Liver (tissue), 8 donors: ENCODE measurements at regions not wholly inside any gene's neighbourhood (a gene's known extent, or its start where the extent isn't known, plus 50 kb on each side); places are given as distances from the start of the nearest gene placed in this dataset.

Source experiments
- DNase-seq: peaks from one replicate; pipeline ENCODE4 v3.0.0-alpha.2; 2017; ENCODE audit warnings: low spot score
- H3K27ac ChIP-seq, 2 donors: one replicate each; pipeline ENCODE4 v1.7.0; 2013; ENCODE audit warnings: inconsistent platforms in 2 of 2, low read length in 2 of 2, control low read depth in 1 of 2, low read depth in 1 of 2, mild to moderate bottlenecking in 1 of 2
- H3K27me3 ChIP-seq, 4 donors: one replicate each; pipeline versions ENCODE4 v1.6.1 to v1.7.0; 2013; ENCODE audit warnings: low read length in 3 of 4, inconsistent platforms in 1 of 4, mild to moderate bottlenecking in 1 of 4, moderate library complexity in 1 of 4; ENCODE audit not compliant: control insufficient read depth in 4 of 4, insufficient read depth in 4 of 4
- H3K36me3 ChIP-seq, 4 donors: one replicate each; pipeline versions ENCODE4 v1.6.1 to v1.7.0; 2013; ENCODE audit warnings: low read length in 3 of 4, mild to moderate bottlenecking in 3 of 4, low read depth in 1 of 4, moderate library complexity in 1 of 4; ENCODE audit not compliant: control insufficient read depth in 4 of 4, insufficient read depth in 3 of 4
- H3K4me1 ChIP-seq, 4 donors: one replicate each; pipeline versions ENCODE4 v1.6.1 to v1.7.0; 2013; ENCODE audit warnings: low read length in 3 of 4, mild to moderate bottlenecking in 3 of 4, moderate library complexity in 1 of 4; ENCODE audit not compliant: control insufficient read depth in 4 of 4, insufficient read depth in 4 of 4
- H3K4me3 ChIP-seq, 3 donors: one replicate each; pipeline versions ENCODE4 v1.6.1 to v1.7.0; 2013; ENCODE audit warnings: low read length in 3 of 3, control low read depth in 1 of 3, low read depth in 1 of 3, mild to moderate bottlenecking in 1 of 3
- H3K9ac ChIP-seq, 2 donors: one replicate each; pipeline ENCODE4 v1.7.0; 2013; ENCODE audit warnings: low read length in 2 of 2, mild to moderate bottlenecking in 2 of 2, moderate library complexity in 2 of 2, control low read depth in 1 of 2, low read depth in 1 of 2
- H3K9me3 ChIP-seq, 4 donors: one replicate each; pipeline versions ENCODE4 v1.6.1 to v1.7.0; 2013; ENCODE audit warnings: low read length in 3 of 4; ENCODE audit not compliant: control insufficient read depth in 4 of 4
- EGR1 ChIP-seq, 2 donors: IDR thresholded peaks; 2 replicates each; pipeline ENCODE4 v1.6.1; 2016 to 2018; ENCODE audit warnings: antibody characterized with exemption in 2 of 2, low read depth in 2 of 2
- FOXA1 ChIP-seq: IDR thresholded peaks from 2 replicates; pipeline ENCODE4 v1.6.1; 2016; ENCODE audit warnings: antibody characterized with exemption
- FOXA2 ChIP-seq: IDR thresholded peaks from 2 replicates; pipeline ENCODE4 v1.6.1; 2016; ENCODE audit warnings: antibody characterized with exemption
- GABPA ChIP-seq, 2 donors: IDR thresholded peaks in 1 of 2; conservative IDR thresholded peaks in 1 of 2; 2 replicates each; pipeline ENCODE4 v1.6.1; 2016; ENCODE audit warnings: antibody characterized with exemption in 2 of 2, mild to moderate bottlenecking in 1 of 2, moderate library complexity in 1 of 2
- HNF4A ChIP-seq, 2 donors: conservative IDR thresholded peaks; 2 replicates each; pipeline ENCODE4 v1.6.1; 2016; ENCODE audit warnings: antibody characterized with exemption in 2 of 2, mild to moderate bottlenecking in 2 of 2
- HNF4G ChIP-seq: IDR thresholded peaks from 2 replicates; pipeline ENCODE4 v1.6.1; 2016; ENCODE audit warnings: antibody characterized with exemption
- JUND ChIP-seq, 2 donors: IDR thresholded peaks; 2 replicates each; pipeline ENCODE4 v1.6.1; 2016; ENCODE audit warnings: antibody characterized with exemption in 2 of 2
- NR2F2 ChIP-seq: IDR thresholded peaks from 2 replicates; pipeline ENCODE4 v1.6.1; 2016; ENCODE audit warnings: antibody characterized with exemption
- RAD21 ChIP-seq, 2 donors: IDR thresholded peaks; 2 replicates each; pipeline ENCODE4 v1.6.1; 2016; ENCODE audit warnings: antibody characterized with exemption in 2 of 2, mild to moderate bottlenecking in 2 of 2
- RXRA ChIP-seq, 2 donors: IDR thresholded peaks; 2 replicates each; pipeline ENCODE4 v1.6.1; 2017 to 2018; ENCODE audit warnings: antibody characterized with exemption in 2 of 2, mild to moderate bottlenecking in 1 of 2
- SP1 ChIP-seq: IDR thresholded peaks from 2 replicates; pipeline ENCODE4 v1.6.1; 2018; ENCODE audit warnings: antibody characterized with exemption, mild to moderate bottlenecking
- TAF1 ChIP-seq: conservative IDR thresholded peaks from 2 replicates; pipeline ENCODE4 v1.6.1; 2016; ENCODE audit warnings: antibody characterized with exemption, mild to moderate bottlenecking
- YY1 ChIP-seq: IDR thresholded peaks from 2 replicates; pipeline ENCODE4 v1.6.1; 2016; ENCODE audit warnings: antibody characterized with exemption, mild to moderate bottlenecking
- WGBS: extraction: QIAGEN DNeasy Blood & Tissue Kit; methylation state at CpG from one replicate; pipeline ENCODE4 v1.1.7; 2013; 5-methylcytosine and 5-hydroxymethylcytosine counted together
- TF ChIP-seq, protein P1 (sequence below): IDR thresholded peaks from 2 replicates; pipeline ENCODE4 v1.6.1; 2016; ENCODE audit warnings: antibody characterized with exemption
- TF ChIP-seq, protein P2 (sequence below): fragments of 150-350 bp; IDR thresholded peaks from 2 replicates; pipeline ENCODE4 v1.5.1; 2017; ENCODE audit warnings: improper control_type of control experiment, low read depth, low read length; ENCODE audit not compliant: missing input control
- TF ChIP-seq, protein P3 (sequence below): IDR thresholded peaks from 2 replicates; pipeline ENCODE4 v1.6.1; 2016; ENCODE audit warnings: antibody characterized with exemption
- TF ChIP-seq, protein P4 (sequence below): IDR thresholded peaks from 2 replicates; pipeline ENCODE4 v1.6.1; 2016; ENCODE audit warnings: antibody characterized with exemption, mild to moderate bottlenecking
- TF ChIP-seq, protein P5 (sequence below): IDR thresholded peaks from 2 replicates; pipeline ENCODE4 v1.6.1; 2016; ENCODE audit warnings: antibody characterized with exemption
- donor health status: healthy.
- donor health status: healthy.
- donor health status: healthy.
- donor health status: healthy.
- donor health status: healthy.

DNA sequence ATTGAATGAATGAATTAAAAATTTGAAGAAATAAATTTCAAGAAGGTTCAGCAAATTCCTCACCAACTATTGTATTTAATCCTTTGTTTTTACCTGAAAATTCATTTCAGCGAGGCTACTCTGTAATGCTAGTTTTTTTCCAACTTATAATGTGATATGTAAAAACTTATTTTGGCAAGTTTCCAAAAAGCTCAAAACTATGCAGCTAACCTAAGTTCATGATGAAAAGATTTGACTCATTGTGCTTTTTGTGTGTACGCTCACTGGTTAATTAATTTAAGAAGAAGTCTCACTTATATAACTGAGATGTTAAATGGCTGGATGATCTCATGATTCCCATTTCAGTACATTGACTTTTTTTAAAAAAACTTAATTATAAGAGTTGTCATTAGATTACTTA, 196.0 kb upstream of the SAMSN1 start:
- Histone ChIP-seq H3K9ac (no peak overlapping the region), H3K36me3 (no peaks in the 10 kb centered on the region), H3K27me3 (no peaks in the 10 kb centered on the region), H3K9me3 (no peaks in the 10 kb centered on the region), H3K27ac (no peak overlapping the region), H3K4me1 (no peaks in the 10 kb centered on the region), H3K4me3 (no peak overlapping the region)
- 94% methylated on average over 2 of the region's 2 CpGs for WGBS
- DNase-seq, result no peak
- TF ChIP-seq, protein P1, sequence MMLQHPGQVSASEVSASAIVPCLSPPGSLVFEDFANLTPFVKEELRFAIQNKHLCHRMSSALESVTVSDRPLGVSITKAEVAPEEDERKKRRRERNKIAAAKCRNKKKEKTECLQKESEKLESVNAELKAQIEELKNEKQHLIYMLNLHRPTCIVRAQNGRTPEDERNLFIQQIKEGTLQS, result no peak
- TF ChIP-seq TAF1, result no peak

DNA sequence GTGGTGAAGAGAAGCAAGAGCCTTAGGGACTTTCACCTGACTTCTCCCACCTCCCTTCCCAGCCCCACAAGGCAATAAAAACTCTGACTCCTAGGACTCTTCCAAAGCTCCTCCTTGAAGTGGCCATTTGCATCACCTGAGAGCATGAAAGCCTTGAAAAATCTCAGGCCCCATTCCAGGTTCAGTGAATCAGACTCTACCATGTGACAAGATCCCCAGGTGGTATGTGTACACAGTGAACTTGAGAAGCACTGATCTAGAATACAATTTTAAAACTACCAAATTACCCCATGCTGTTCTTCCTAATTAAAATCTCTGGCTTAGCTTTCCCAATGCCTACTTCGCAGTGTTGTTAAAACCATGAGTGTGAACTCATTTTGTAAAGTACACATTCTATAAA, 195.1 kb upstream of the SAMSN1 start:
- Histone ChIP-seq H3K9ac (no peak overlapping the region), H3K4me3 (no peak overlapping the region), H3K4me1 (no peaks in the 10 kb centered on the region), H3K27ac (no peak overlapping the region), H3K36me3 (no peaks in the 10 kb centered on the region), H3K9me3 (no peaks in the 10 kb centered on the region), H3K27me3 (no peaks in the 10 kb centered on the region)
- TF ChIP-seq, protein P2, sequence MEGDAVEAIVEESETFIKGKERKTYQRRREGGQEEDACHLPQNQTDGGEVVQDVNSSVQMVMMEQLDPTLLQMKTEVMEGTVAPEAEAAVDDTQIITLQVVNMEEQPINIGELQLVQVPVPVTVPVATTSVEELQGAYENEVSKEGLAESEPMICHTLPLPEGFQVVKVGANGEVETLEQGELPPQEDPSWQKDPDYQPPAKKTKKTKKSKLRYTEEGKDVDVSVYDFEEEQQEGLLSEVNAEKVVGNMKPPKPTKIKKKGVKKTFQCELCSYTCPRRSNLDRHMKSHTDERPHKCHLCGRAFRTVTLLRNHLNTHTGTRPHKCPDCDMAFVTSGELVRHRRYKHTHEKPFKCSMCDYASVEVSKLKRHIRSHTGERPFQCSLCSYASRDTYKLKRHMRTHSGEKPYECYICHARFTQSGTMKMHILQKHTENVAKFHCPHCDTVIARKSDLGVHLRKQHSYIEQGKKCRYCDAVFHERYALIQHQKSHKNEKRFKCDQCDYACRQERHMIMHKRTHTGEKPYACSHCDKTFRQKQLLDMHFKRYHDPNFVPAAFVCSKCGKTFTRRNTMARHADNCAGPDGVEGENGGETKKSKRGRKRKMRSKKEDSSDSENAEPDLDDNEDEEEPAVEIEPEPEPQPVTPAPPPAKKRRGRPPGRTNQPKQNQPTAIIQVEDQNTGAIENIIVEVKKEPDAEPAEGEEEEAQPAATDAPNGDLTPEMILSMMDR, result no peak
- TF ChIP-seq RAD21 (IDR thresholded peaks at IDR 0.05), result no peak
- 95% methylated on average over 1 of the region's 1 CpG for WGBS
- DNase-seq, result no peak

GRCh38 chr21:14740692-14741091, 194.6 kb upstream of the SAMSN1 start:
- Histone ChIP-seq H3K27me3 (no peaks in the 10 kb centered on the region), H3K9ac (no peak overlapping the region), H3K4me1 (no peaks in the 10 kb centered on the region), H3K9me3 (no peaks in the 10 kb centered on the region), H3K4me3 (no peak overlapping the region), H3K36me3 (no peaks in the 10 kb centered on the region), H3K27ac (no peak overlapping the region)
- TF ChIP-seq RXRA (IDR thresholded peaks at IDR 0.05) (no peak), FOXA1 (no peak), SP1 (no peak), FOXA2 (no peak), GABPA (IDR thresholded peaks at IDR 0.05 in 1 of 2, conservative IDR thresholded peaks at IDR 0.05 in 1 of 2) (no peak), JUND (IDR thresholded peaks at IDR 0.05) (no peak), TAF1 (no peak), YY1 (no peak), HNF4A (conservative IDR thresholded peaks at IDR 0.05) (no peak), HNF4G (no peak), RAD21 (IDR thresholded peaks at IDR 0.05) (no peak), EGR1 (IDR thresholded peaks at IDR 0.05; ENCODE audit: low read depth in 2 of 2) (no peak), NR2F2 (no peak)
- TF ChIP-seq, protein P3, sequence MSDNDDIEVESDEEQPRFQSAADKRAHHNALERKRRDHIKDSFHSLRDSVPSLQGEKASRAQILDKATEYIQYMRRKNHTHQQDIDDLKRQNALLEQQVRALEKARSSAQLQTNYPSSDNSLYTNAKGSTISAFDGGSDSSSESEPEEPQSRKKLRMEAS, result no peak
- TF ChIP-seq, protein P2, result no peak
- TF ChIP-seq, protein P1, result no peak
- TF ChIP-seq, protein P4, sequence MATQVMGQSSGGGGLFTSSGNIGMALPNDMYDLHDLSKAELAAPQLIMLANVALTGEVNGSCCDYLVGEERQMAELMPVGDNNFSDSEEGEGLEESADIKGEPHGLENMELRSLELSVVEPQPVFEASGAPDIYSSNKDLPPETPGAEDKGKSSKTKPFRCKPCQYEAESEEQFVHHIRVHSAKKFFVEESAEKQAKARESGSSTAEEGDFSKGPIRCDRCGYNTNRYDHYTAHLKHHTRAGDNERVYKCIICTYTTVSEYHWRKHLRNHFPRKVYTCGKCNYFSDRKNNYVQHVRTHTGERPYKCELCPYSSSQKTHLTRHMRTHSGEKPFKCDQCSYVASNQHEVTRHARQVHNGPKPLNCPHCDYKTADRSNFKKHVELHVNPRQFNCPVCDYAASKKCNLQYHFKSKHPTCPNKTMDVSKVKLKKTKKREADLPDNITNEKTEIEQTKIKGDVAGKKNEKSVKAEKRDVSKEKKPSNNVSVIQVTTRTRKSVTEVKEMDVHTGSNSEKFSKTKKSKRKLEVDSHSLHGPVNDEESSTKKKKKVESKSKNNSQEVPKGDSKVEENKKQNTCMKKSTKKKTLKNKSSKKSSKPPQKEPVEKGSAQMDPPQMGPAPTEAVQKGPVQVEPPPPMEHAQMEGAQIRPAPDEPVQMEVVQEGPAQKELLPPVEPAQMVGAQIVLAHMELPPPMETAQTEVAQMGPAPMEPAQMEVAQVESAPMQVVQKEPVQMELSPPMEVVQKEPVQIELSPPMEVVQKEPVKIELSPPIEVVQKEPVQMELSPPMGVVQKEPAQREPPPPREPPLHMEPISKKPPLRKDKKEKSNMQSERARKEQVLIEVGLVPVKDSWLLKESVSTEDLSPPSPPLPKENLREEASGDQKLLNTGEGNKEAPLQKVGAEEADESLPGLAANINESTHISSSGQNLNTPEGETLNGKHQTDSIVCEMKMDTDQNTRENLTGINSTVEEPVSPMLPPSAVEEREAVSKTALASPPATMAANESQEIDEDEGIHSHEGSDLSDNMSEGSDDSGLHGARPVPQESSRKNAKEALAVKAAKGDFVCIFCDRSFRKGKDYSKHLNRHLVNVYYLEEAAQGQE, result no peak
- TF ChIP-seq, protein P5, sequence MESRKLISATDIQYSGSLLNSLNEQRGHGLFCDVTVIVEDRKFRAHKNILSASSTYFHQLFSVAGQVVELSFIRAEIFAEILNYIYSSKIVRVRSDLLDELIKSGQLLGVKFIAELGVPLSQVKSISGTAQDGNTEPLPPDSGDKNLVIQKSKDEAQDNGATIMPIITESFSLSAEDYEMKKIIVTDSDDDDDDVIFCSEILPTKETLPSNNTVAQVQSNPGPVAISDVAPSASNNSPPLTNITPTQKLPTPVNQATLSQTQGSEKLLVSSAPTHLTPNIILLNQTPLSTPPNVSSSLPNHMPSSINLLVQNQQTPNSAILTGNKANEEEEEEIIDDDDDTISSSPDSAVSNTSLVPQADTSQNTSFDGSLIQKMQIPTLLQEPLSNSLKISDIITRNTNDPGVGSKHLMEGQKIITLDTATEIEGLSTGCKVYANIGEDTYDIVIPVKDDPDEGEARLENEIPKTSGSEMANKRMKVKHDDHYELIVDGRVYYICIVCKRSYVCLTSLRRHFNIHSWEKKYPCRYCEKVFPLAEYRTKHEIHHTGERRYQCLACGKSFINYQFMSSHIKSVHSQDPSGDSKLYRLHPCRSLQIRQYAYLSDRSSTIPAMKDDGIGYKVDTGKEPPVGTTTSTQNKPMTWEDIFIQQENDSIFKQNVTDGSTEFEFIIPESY, result no peak
- 47% methylated on average over 1 of the region's 1 CpG for WGBS
- DNase-seq, result no peak
